GM12878 (cell line): ENCODE measurements at regions not wholly inside any gene's neighbourhood (a gene's known extent, or its start where the extent isn't known, plus 50 kb on each side); places are given as distances from the start of the nearest gene placed in this dataset.

ENCODE experiments used
- ATAC-seq: fragments of 200-7000 bp; cut with Tn5 transposase; 3 replicates; pipeline ENCODE4 v1.9.1; 2020; ENCODE audit warnings: mild to moderate bottlenecking, moderate library complexity
- BruUV-seq: library from RNA; stranded (reverse); fragments of 400-500 nt; replicated peaks from 2 replicates; lab custom pipeline; 2021; lab: Mats Ljungman, UMichigan
- CTCF ChIA-PET: fragments of 300-600 bp; sonication (Branson Sonifier 250); formaldehyde crosslinking; extraction: SDS; loops from one replicate; lab custom pipeline; 2021; ENCODE audit warnings: inconsistent platforms; lab: Yijun Ruan, JAX
- POLR2A ChIA-PET: fragments of 350-600 bp; formaldehyde crosslinking; extraction: SDS; loops from one replicate; lab custom pipeline; 2021; ENCODE audit warnings: inconsistent platforms; lab: Charles Lee
- RAD21 ChIA-PET: fragments of 300-600 bp; sonication (Branson Sonifier 250); formaldehyde crosslinking; loops from one replicate; lab custom pipeline; 2023; ENCODE audit warnings: antibody characterized with exemption; ENCODE audit not compliant: unreplicated experiment; lab: Charles Lee
- SMC1A ChIA-PET: fragments of 300-600 bp; sonication (Branson Sonifier 250); formaldehyde crosslinking; loops from one replicate; lab custom pipeline; 2023; ENCODE audit not compliant: unreplicated experiment, uncharacterized antibody; lab: Charles Lee
- DNase-seq: peaks from one replicate; pipeline ENCODE4 v3.0.0-alpha.2; 2011; ENCODE audit warnings: low read depth, low spot score
- FAIRE-seq: peaks from 3 replicates; lab custom pipeline; 2011; peaks lifted over from hg19 to GRCh38; lab: Jason Lieb, UNC
- H2AFZ ChIP-seq: 2 replicates; pipeline ENCODE4 v1.6.0; 2011; ENCODE audit warnings: low read depth, low read length, control low read depth; ENCODE audit not compliant: control insufficient read depth
- H3K27ac ChIP-seq: 2 replicates; pipeline ENCODE4 v1.5.1; 2011; ENCODE audit warnings: control low read depth; ENCODE audit not compliant: control insufficient read depth, insufficient read depth
- H3K27me3 ChIP-seq, 2 experiments: replicated peaks in 1 of 2; 2 replicates each; pipeline versions ENCODE4 v1.6.0 to v1.6.1; 2011; ENCODE audit warnings: low read length in 1 of 2; ENCODE audit not compliant: control insufficient read depth in 2 of 2, insufficient read depth in 2 of 2
- H3K36me3 ChIP-seq, 2 experiments: 2 replicates each; pipeline ENCODE4 v1.5.1; 2011; ENCODE audit warnings: low read length in 1 of 2; ENCODE audit not compliant: control insufficient read depth in 2 of 2, insufficient read depth in 2 of 2
- H3K4me1 ChIP-seq: 2 replicates; pipeline ENCODE4 v1.6.1; 2011; ENCODE audit warnings: mild to moderate bottlenecking, low read length, moderate library complexity, mixed read lengths; ENCODE audit not compliant: control insufficient read depth, insufficient read depth
- H3K4me2 ChIP-seq: 2 replicates; pipeline ENCODE4 v1.6.0; 2011; ENCODE audit warnings: control low read depth; ENCODE audit not compliant: control insufficient read depth, insufficient read depth
- H3K4me3 ChIP-seq: fragments of 200-600 bp; sonication (generic); 2 replicates; pipeline ENCODE4 v1.5.1; 2016
- H3K79me2 ChIP-seq: 2 replicates; pipeline ENCODE4 v1.6.0; 2011; ENCODE audit warnings: low read length; ENCODE audit not compliant: control insufficient read depth, insufficient read depth
- H3K9ac ChIP-seq: 2 replicates; pipeline ENCODE4 v1.8.0; 2011; ENCODE audit warnings: low read length, control low read depth, mixed read lengths; ENCODE audit not compliant: control insufficient read depth, insufficient read depth
- H3K9me3 ChIP-seq: replicated peaks from 3 replicates; pipeline ENCODE4 v1.5.1; 2011; ENCODE audit warnings: mild to moderate bottlenecking, low read length; ENCODE audit not compliant: control insufficient read depth, insufficient read depth
- H4K20me1 ChIP-seq: 2 replicates; pipeline ENCODE4 v1.6.0; 2011; ENCODE audit not compliant: control insufficient read depth, insufficient read depth
- ATF2 ChIP-seq: IDR thresholded peaks from 2 replicates; pipeline ENCODE4 v1.6.1; 2012; ENCODE audit warnings: low read length, inconsistent platforms
- FOS ChIP-seq: IDR thresholded peaks from 3 replicates; pipeline ENCODE4 v1.6.1; 2011; ENCODE audit warnings: borderline replicate concordance; ENCODE audit not compliant: insufficient read length; ENCODE audit errors: extremely low read depth
- MEF2B ChIP-seq: fragments of 450-650 bp; IDR thresholded peaks from 2 replicates; pipeline ENCODE4 v1.6.1; 2018; ENCODE audit warnings: mild to moderate bottlenecking, moderate library complexity; ENCODE audit not compliant: partially characterized antibody, poor library complexity, severe bottlenecking
- MTA2 ChIP-seq: fragments of 450-650 bp; IDR thresholded peaks from 2 replicates; pipeline ENCODE4 v1.6.1; 2016; ENCODE audit warnings: low read depth, mild to moderate bottlenecking, moderate library complexity
- PRDM15 ChIP-seq: fragments of 450-650 bp; formaldehyde crosslinking; IDR thresholded peaks from 2 replicates; pipeline ENCODE4 v1.4.0; 2020; ENCODE audit warnings: mild to moderate bottlenecking, moderate library complexity
- RUNX3 ChIP-seq: IDR thresholded peaks from 2 replicates; pipeline ENCODE4 v1.6.1; 2012; ENCODE audit warnings: low read length, inconsistent platforms
- SP1 ChIP-seq: IDR thresholded peaks from one replicate; pipeline ENCODE4 v1.6.1; 2011; ENCODE audit warnings: low read depth, low read length
- SUZ12 ChIP-seq: fragments of 200-600 bp; sonication (generic); IDR thresholded peaks from one replicate; pipeline ENCODE4 v1.6.1; 2018; ENCODE audit warnings: antibody characterized with exemption, mild to moderate bottlenecking; ENCODE audit not compliant: unreplicated experiment
- ZBTB40 ChIP-seq: fragments of 450-650 bp; IDR thresholded peaks from 2 replicates; pipeline ENCODE4 v1.6.1; 2016; ENCODE audit warnings: mild to moderate bottlenecking, moderate library complexity, borderline replicate concordance
- ZNF687 ChIP-seq: fragments of 450-650 bp; IDR thresholded peaks from 2 replicates; pipeline ENCODE4 v1.6.1; 2017; ENCODE audit warnings: mild to moderate bottlenecking, moderate library complexity
- WGBS: methylation state at CpG from one replicate; pipeline ENCODE4 v1.1.6; 2016; ENCODE audit warnings: low lambda C conversion rate; ENCODE audit not compliant: insufficient replicate concordance, insufficient coverage; ENCODE audit errors: missing lambda C conversion rate; 5-methylcytosine and 5-hydroxymethylcytosine counted together
- in situ Hi-C: fragments of 300-500 bp; cut with MboI; formaldehyde crosslinking; loops from 9 replicates; pipeline ENCODE4 v1.14.3; 2018; ENCODE audit warnings: mixed read lengths
- intact Hi-C: fragments of 100-400 bp; cut with micrococcal nuclease; formaldehyde crosslinking; loops from one replicate; pipeline ENCODE4 v1.14.2; 2022; ENCODE audit not compliant: unreplicated experiment

GRCh38 chr15:62417439-62417838 lies 252.4 kb upstream of the C2CD4B start:
- Histone ChIP-seq H3K79me2 (no peaks in the 10 kb centered on the region), H3K9ac (no peak overlapping the region), H3K9me3 (no peaks in the 10 kb centered on the region), H3K4me2 (no peak overlapping the region), H3K4me1 (no peaks in the 10 kb centered on the region), H3K36me3 (no peaks in the 10 kb centered on the region), H3K4me3 (no peak overlapping the region), H3K27me3 (no peaks in the 10 kb centered on the region; a peak in 2 of 4 replicates), H3K27ac (no peak overlapping the region), H4K20me1 (no peaks in the 10 kb centered on the region; the same call in 1 of the 2 replicates), H2AFZ (no peak overlapping the region)
- no peak for FAIRE-seq
- no peak for DNase-seq
- intact Hi-C loops, result no loop called here
- POLR2A ChIA-PET, result no interaction called here
- in situ Hi-C loops, result no loop called here
- 0% methylated on average over 3 of the region's 3 CpGs for WGBS
- no TSS peak for BruUV-seq
- SMC1A ChIA-PET, result no interaction called here
- CTCF ChIA-PET, result no interaction called here
- no peak for ATAC-seq
- RAD21 ChIA-PET, result no interaction called here
- TF ChIP-seq PRDM15 (CRISPR knock-in tag) (no peak), MTA2 (no peak), SP1 (no peak), RUNX3 (no peak), FOS (no peak), ZBTB40 (no peak), MEF2B (no peak), ATF2 (no peak), ZNF687 (no peak), SUZ12 (no peak)
